Mesothelial cell of epicardium (in vitro differentiated cells): ENCODE measurements at regions not wholly inside any gene's neighbourhood (a gene's known extent, or its start where the extent isn't known, plus 50 kb on each side); places are given as distances from the start of the nearest gene placed in this dataset.

Experiments
- DNase-seq, 2 experiments: peaks; one replicate each; pipeline ENCODE4 v3.0.0; 2021; ENCODE audit warnings: low spot score in 2 of 2; ENCODE audit not compliant: unreplicated experiment in 2 of 2
- H3K27ac Mint-ChIP-seq: 2 replicates; pipeline ENCODE4 v1.8.0; 2021; ENCODE audit warnings: mixed read lengths
- H3K27me3 Mint-ChIP-seq: 2 replicates; pipeline ENCODE4 v1.8.0; 2021; ENCODE audit warnings: low read depth, mixed read lengths
- H3K36me3 Mint-ChIP-seq: 2 replicates; pipeline ENCODE4 v1.8.0; 2021; ENCODE audit warnings: mixed read lengths
- H3K4me1 Mint-ChIP-seq: 2 replicates; pipeline ENCODE4 v1.8.0; 2021; ENCODE audit warnings: mixed read lengths
- H3K4me3 Mint-ChIP-seq: 2 replicates; pipeline ENCODE4 v1.8.0; 2021; ENCODE audit warnings: mild to moderate bottlenecking, moderate library complexity, mixed read lengths
- H3K9me3 Mint-ChIP-seq: 2 replicates; pipeline ENCODE4 v1.8.0; 2021; ENCODE audit warnings: mixed read lengths
- CTCF ChIP-seq: fragments of 200-600 bp; sonication (generic); IDR thresholded peaks from one replicate; pipeline ENCODE4 v1.5.0; 2021; ENCODE audit warnings: antibody characterized with exemption; ENCODE audit not compliant: unreplicated experiment

GRCh38 chr7:123351516-123352505, 152.0 kb upstream of the SLC13A1 start:
- H3K4me1 Mint-ChIP-seq = peaks cover 13% of the 10 kb centered on the region
- H3K27ac Mint-ChIP-seq = no peak overlapping the region
- H3K36me3 Mint-ChIP-seq = no peaks in the 10 kb centered on the region
- DNase-seq = no peak
- no peak for TF ChIP-seq CTCF
- H3K9me3 Mint-ChIP-seq = no peaks in the 10 kb centered on the region
- no peaks in the 10 kb centered on the region for H3K27me3 Mint-ChIP-seq
- H3K4me3 Mint-ChIP-seq = no peak overlapping the region

- no peaks in the 10 kb centered on the region for H3K36me3 Mint-ChIP-seq
- peaks cover 11% of the 10 kb centered on the region for H3K4me1 Mint-ChIP-seq
- no peak overlapping the region for H3K4me3 Mint-ChIP-seq
- no peaks in the 10 kb centered on the region for H3K27me3 Mint-ChIP-seq
- H3K9me3 Mint-ChIP-seq = no peaks in the 10 kb centered on the region
- H3K27ac Mint-ChIP-seq = no peak overlapping the region
- TF ChIP-seq CTCF = no peak
- DNase-seq = no peak
Measured at GRCh38 chr7:123351027-123351426, 151.3 kb upstream of the SLC13A1 start.

GRCh38 chr7:123348690-123349089, 148.9 kb upstream of the SLC13A1 start:
- peaks cover 11% of the 10 kb centered on the region for H3K4me1 Mint-ChIP-seq
- H3K9me3 Mint-ChIP-seq = no peaks in the 10 kb centered on the region
- H3K27ac Mint-ChIP-seq = no peak overlapping the region
- H3K36me3 Mint-ChIP-seq = no peaks in the 10 kb centered on the region
- no peak for DNase-seq
- H3K4me3 Mint-ChIP-seq = no peak overlapping the region
- no peaks in the 10 kb centered on the region for H3K27me3 Mint-ChIP-seq
- no peak for TF ChIP-seq CTCF

- TF ChIP-seq CTCF = no peak
- Mint-ChIP-seq H3K9me3 (no peaks in the 10 kb centered on the region), H3K36me3 (no peaks in the 10 kb centered on the region), H3K27ac (no peak overlapping the region), H3K27me3 (no peaks in the 10 kb centered on the region), H3K4me1 (peaks cover 2% of the 10 kb centered on the region), H3K4me3 (no peak overlapping the region)
- DNase-seq = no peak
Measured at GRCh38 chr7:123346766-123347165, 147.0 kb upstream of the SLC13A1 start.

GRCh38 chr7:123343611-123344010, 143.8 kb upstream of the SLC13A1 start:
- no peak for DNase-seq
- Mint-ChIP-seq H3K36me3 (no peaks in the 10 kb centered on the region), H3K4me1 (no peaks in the 10 kb centered on the region), H3K9me3 (peaks cover 14% of the 10 kb centered on the region), H3K4me3 (no peak overlapping the region), H3K27ac (no peak overlapping the region), H3K27me3 (no peaks in the 10 kb centered on the region)
- TF ChIP-seq CTCF = no peak
